Lung (tissue), 11 donors: ENCODE measurements at regions not wholly inside any gene's neighbourhood (a gene's known extent, or its start where the extent isn't known, plus 50 kb on each side); places are given as distances from the start of the nearest gene placed in this dataset.

Experiments
- ATAC-seq: fragments of 200-7000 bp; cut with Tn5 transposase; one replicate; pipeline ENCODE4 v1.9.1; 2020; ENCODE audit warnings: moderate number of reproducible peaks; ENCODE audit not compliant: insufficient read depth, low FRiP score
- DNase-seq, 3 donors: peaks; one replicate each; pipeline ENCODE4 v3.0.0-alpha.2; 2013 to 2017
- H3K27ac ChIP-seq, 2 donors: one replicate each; pipeline ENCODE4 v1.5.1; 2013; ENCODE audit warnings: mild to moderate bottlenecking in 2 of 2, moderate library complexity in 2 of 2, control low read depth in 1 of 2, inconsistent platforms in 1 of 2, low read depth in 1 of 2, low read length in 1 of 2
- H3K27me3 ChIP-seq, 3 donors: one replicate each; pipeline ENCODE4 v1.5.1; 2013; ENCODE audit warnings: low read length in 2 of 3; ENCODE audit not compliant: control insufficient read depth in 3 of 3, insufficient read depth in 3 of 3
- H3K36me3 ChIP-seq, 4 donors: one replicate each; pipeline ENCODE4 v1.5.1; 2013; ENCODE audit warnings: low read length in 4 of 4, mild to moderate bottlenecking in 1 of 4, moderate library complexity in 1 of 4; ENCODE audit not compliant: control insufficient read depth in 4 of 4, insufficient read depth in 4 of 4
- H3K4me1 ChIP-seq, 5 donors: one replicate each; pipeline ENCODE4 v1.5.1; 2013; ENCODE audit warnings: low read length in 5 of 5, mild to moderate bottlenecking in 2 of 5, moderate library complexity in 1 of 5; ENCODE audit not compliant: control insufficient read depth in 5 of 5, insufficient read depth in 5 of 5
- H3K4me3 ChIP-seq: one replicate; pipeline ENCODE4 v1.5.1; 2013; ENCODE audit warnings: mild to moderate bottlenecking, control low read depth, moderate library complexity
- H3K9ac ChIP-seq, 2 donors: one replicate each; pipeline ENCODE4 v1.5.1; 2013; ENCODE audit warnings: low read length in 2 of 2, control low read depth in 1 of 2; ENCODE audit not compliant: insufficient read depth in 1 of 2
- H3K9me3 ChIP-seq, 4 donors: one replicate each; pipeline ENCODE4 v1.5.1; 2013; ENCODE audit warnings: low read length in 3 of 4, mild to moderate bottlenecking in 1 of 4, moderate library complexity in 1 of 4; ENCODE audit not compliant: control insufficient read depth in 4 of 4, insufficient read depth in 3 of 4
- CTCF ChIP-seq: IDR thresholded peaks from 2 replicates; pipeline ENCODE4 v1.5.1; 2012; ENCODE audit warnings: mild to moderate bottlenecking; ENCODE audit errors: control extremely low read depth, extremely low read depth
- WGBS, 2 donors: extraction: QIAGEN DNeasy Blood & Tissue Kit; methylation state at CpG; one replicate each; pipeline ENCODE4 v1.1.7; 2013; 5-methylcytosine and 5-hydroxymethylcytosine counted together
- donor health status: control.
- donor health status: control.
- donor health status: Bipolar disorder and iron deficiency.
- donor health status: healthy.
- donor health status: DM: yes; HTN: yes; CAD: no.

- Histone ChIP-seq H3K4me1 (no peaks in the 10 kb centered on the region), H3K27me3 (no peaks in the 10 kb centered on the region), H3K36me3 (no peaks in the 10 kb centered on the region), H3K9me3 (peaks cover 0 to 2% (median 0%) of the 10 kb centered on the region in 4 donors), H3K4me3 (no peak overlapping the region), H3K9ac (no peak overlapping the region), H3K27ac (no peak overlapping the region)
- TF ChIP-seq CTCF: no peak
- ATAC-seq (no peak), DNase-seq (no peak)
- WGBS, 2 donors: 83 to 92% methylated on average over 1 of the region's 1 CpG
These were observed 444.3 kb upstream of the VSTM2A start for GRCh38 chr7:54097886-54098285.

- Histone ChIP-seq H3K9me3 (peaks cover 0 to 2% (median 0%) of the 10 kb centered on the region in 4 donors), H3K4me1 (no peaks in the 10 kb centered on the region), H3K36me3 (no peaks in the 10 kb centered on the region), H3K27me3 (no peaks in the 10 kb centered on the region), H3K27ac (no peak overlapping the region), H3K4me3 (no peak overlapping the region), H3K9ac (no peak overlapping the region)
- TF ChIP-seq CTCF: no peak
- DNase-seq: no peak
- ATAC-seq: no peak
- WGBS, 2 donors: 57 to 80% methylated on average over 4 of the region's 4 CpGs
These were observed 432.7 kb upstream of the VSTM2A start for GRCh38 chr7:54109501-54109900.

GRCh38 chr7:54111814-54112511 lies 430.2 kb upstream of the VSTM2A start:
- no peak overlapping the region for H3K27ac ChIP-seq
- peaks cover 0 to 5% (median 0%) of the 10 kb centered on the region in 4 donors for H3K9me3 ChIP-seq
- peak in 2 of 3 donors; percentile 0 to 27 for DNase-seq
- no peak overlapping the region for H3K4me3 ChIP-seq
- H3K9ac ChIP-seq: no peak overlapping the region
- TF ChIP-seq CTCF: no peak
- no peaks in the 10 kb centered on the region for H3K4me1 ChIP-seq
- no peaks in the 10 kb centered on the region for H3K36me3 ChIP-seq
- H3K27me3 ChIP-seq: no peaks in the 10 kb centered on the region
- WGBS, 2 donors: 68 to 79% methylated on average over 6 of the region's 6 CpGs
- ATAC-seq: no peak

- 46 to 59% methylated on average over 3 of the region's 3 CpGs for WGBS, 2 donors
- TF ChIP-seq CTCF: no peak
- Histone ChIP-seq H3K9me3 (peaks cover 0 to 5% (median 0%) of the 10 kb centered on the region in 4 donors), H3K27me3 (no peaks in the 10 kb centered on the region), H3K36me3 (no peaks in the 10 kb centered on the region), H3K4me1 (no peaks in the 10 kb centered on the region), H3K27ac (no peak overlapping the region), H3K4me3 (no peak overlapping the region), H3K9ac (no peak overlapping the region)
- DNase-seq (no peak), ATAC-seq (no peak)
These were observed 429.6 kb upstream of the VSTM2A start for GRCh38 chr7:54112567-54112966.
